ENCODE measurements at regions not wholly inside any gene's neighbourhood (a gene's known extent, or its start where the extent isn't known, plus 50 kb on each side); places are given as distances from the start of the nearest gene placed in this dataset.

GRCh38 chr19:28239270-28239669 is 973.7 kb downstream of the UQCRFS1 start (continued):
- TF ChIP-seq ZNF133 (tag by site-specific recombination; IDR thresholded peaks at IDR 0.05) (no peak), INSM2 (tag by site-specific recombination; IDR thresholded peaks at IDR 0.05) (no peak), ZNF175 (tag by site-specific recombination; IDR thresholded peaks at IDR 0.05) (no peak), ZNF211 (tag by site-specific recombination; IDR thresholded peaks at IDR 0.05; ENCODE audit: low read depth) (no peak), ZNF529 (tag by site-specific recombination; IDR thresholded peaks at IDR 0.05; ENCODE audit: insufficient replicate concordance) (no peak), ZNF404 (tag by site-specific recombination; IDR thresholded peaks at IDR 0.05) (no peak), ZNF654 (tag by site-specific recombination; IDR thresholded peaks at IDR 0.05; ENCODE audit: low read depth) (peak; percentile 45), ZNF155 (tag by site-specific recombination; IDR thresholded peaks at IDR 0.05) (no peak), ZSCAN30 (tag by site-specific recombination; IDR thresholded peaks at IDR 0.05) (peak; percentile 80; the same call in 1 of the 2 replicates), SCRT1 (tag by site-specific recombination; IDR thresholded peaks at IDR 0.05; ENCODE audit: borderline replicate concordance) (peak; percentile 74), ZSCAN4 (tag by site-specific recombination; IDR thresholded peaks at IDR 0.05) (no peak), ZNF623 (tag by site-specific recombination; IDR thresholded peaks at IDR 0.05) (no peak), ZNF169 (tag by site-specific recombination; IDR thresholded peaks at IDR 0.05) (no peak), ZNF174 (tag by site-specific recombination; IDR thresholded peaks at IDR 0.05) (no peak), ZNF184 (tag by site-specific recombination; IDR thresholded peaks at IDR 0.05) (no peak), ZNF48 (tag by site-specific recombination; IDR thresholded peaks at IDR 0.05) (no peak), ZEB2 (tag by site-specific recombination; IDR thresholded peaks at IDR 0.05) (no peak), KLF16 (tag by site-specific recombination; IDR thresholded peaks at IDR 0.05) (no peak), SP7 (tag by site-specific recombination; IDR thresholded peaks at IDR 0.05) (no peak), ZBTB7A (tag by site-specific recombination; IDR thresholded peaks at IDR 0.05; ENCODE audit: low read depth) (no peak), PRDM1 (tag by site-specific recombination; IDR thresholded peaks at IDR 0.05) (no peak), ZNF837 (tag by site-specific recombination; IDR thresholded peaks at IDR 0.05) (no peak), CTCF (tag by site-specific recombination; IDR thresholded peaks at IDR 0.05) (peak; percentile 91), ZNF670 (tag by site-specific recombination; IDR thresholded peaks at IDR 0.05; ENCODE audit: low read depth) (no peak), ZNF114 (tag by site-specific recombination; IDR thresholded peaks at IDR 0.05) (no peak), ZBTB26 (tag by site-specific recombination; optimal IDR thresholded peaks at IDR 0.05) (no peak), ZNF600 (tag by site-specific recombination; IDR thresholded peaks at IDR 0.05) (no peak), YY2 (tag by site-specific recombination; IDR thresholded peaks at IDR 0.05) (no peak), ZNF449 (tag by site-specific recombination; IDR thresholded peaks at IDR 0.05) (no peak), ZNF621 (tag by site-specific recombination; IDR thresholded peaks at IDR 0.05) (no peak), ZNF692 (tag by site-specific recombination; IDR thresholded peaks at IDR 0.05) (no peak)
